Upper lobe of left lung (tissue), 6 donors: ENCODE measurements at regions not wholly inside any gene's neighbourhood (a gene's known extent, or its start where the extent isn't known, plus 50 kb on each side); places are given as distances from the start of the nearest gene placed in this dataset.

Source experiments
- ATAC-seq, 2 donors: fragments of 200-7000 bp; cut with Tn5 transposase; one replicate each; pipeline ENCODE4 v1.9.1; 2022; ENCODE audit warnings: mild to moderate bottlenecking in 2 of 2, moderate library complexity in 2 of 2; ENCODE audit not compliant: low FRiP score in 2 of 2
- DNase-seq, 2 donors: peaks; one replicate each; pipeline ENCODE4 v3.0.0-alpha.2; 2019 to 2020
- H3K27ac ChIP-seq, 4 donors: fragments of 200-600 bp; sonication (generic); one replicate each; pipeline ENCODE4 v1.5.1; 2016 to 2019
- H3K27me3 ChIP-seq, 4 donors: fragments of 200-600 bp; sonication (generic); one replicate each; pipeline ENCODE4 v1.5.1; 2017 to 2019
- H3K36me3 ChIP-seq, 4 donors: fragments of 200-600 bp; sonication (generic); one replicate each; pipeline ENCODE4 v1.5.1; 2016 to 2019
- H3K4me1 ChIP-seq, 4 donors: fragments of 200-600 bp; sonication (generic); one replicate each; pipeline ENCODE4 v1.5.1; 2018 to 2019
- H3K4me3 ChIP-seq, 4 donors: fragments of 200-600 bp; sonication (generic); one replicate each; pipeline ENCODE4 v1.5.1; 2017 to 2019; ENCODE audit warnings: mild to moderate bottlenecking in 2 of 4, moderate library complexity in 1 of 4
- H3K9me3 ChIP-seq, 4 donors: fragments of 200-600 bp; sonication (generic); one replicate each; pipeline ENCODE4 v1.5.1; 2018 to 2019
- EP300 ChIP-seq, 4 donors: sonication (generic); formaldehyde crosslinking; IDR thresholded peaks; one replicate each; pipeline ENCODE4 v1.5.1; 2017; ENCODE audit warnings: antibody characterized with exemption in 4 of 4, control low read depth in 2 of 4
- POLR2A ChIP-seq, 4 donors: fragments of 450-650 bp; IDR thresholded peaks; one replicate each; pipeline ENCODE4 v1.5.1; 2016 to 2017; ENCODE audit warnings: antibody characterized with exemption in 4 of 4, mild to moderate bottlenecking in 2 of 4
- POLR2AphosphoS5 ChIP-seq, 2 donors: sonication (generic); formaldehyde crosslinking; IDR thresholded peaks; one replicate each; pipeline ENCODE4 v1.5.1; 2017; ENCODE audit warnings: antibody characterized with exemption in 2 of 2
- WGBS, 2 donors: methylation state at CpG; one replicate each; pipeline ENCODE4 v1.1.5; 2017 to 2018; 5-methylcytosine and 5-hydroxymethylcytosine counted together
- small RNA-seq, 4 donors: library from RNA; depleted of rRNA; stranded (forward); fragments of <200 nt; gene quantifications; one replicate each; pipeline ENCODE3, GENCODE V24; 2016
- TF ChIP-seq, protein P1 (sequence below), 6 experiments: fragments of 450-650 bp in 4 of 6; fragments of 200-600 bp in 2 of 6; sonication (generic) in 2 of 6; IDR thresholded peaks; one replicate each; pipeline ENCODE4 v1.5.1; 2016 to 2019; ENCODE audit warnings: antibody characterized with exemption in 6 of 6
- donor health status: DM: no; HTN: no; CAD: no; lungs with moderate emphysema.
- donor health status: DM: no; HTN: yes; CAD: no; lungs with severe emphysema.

DNA sequence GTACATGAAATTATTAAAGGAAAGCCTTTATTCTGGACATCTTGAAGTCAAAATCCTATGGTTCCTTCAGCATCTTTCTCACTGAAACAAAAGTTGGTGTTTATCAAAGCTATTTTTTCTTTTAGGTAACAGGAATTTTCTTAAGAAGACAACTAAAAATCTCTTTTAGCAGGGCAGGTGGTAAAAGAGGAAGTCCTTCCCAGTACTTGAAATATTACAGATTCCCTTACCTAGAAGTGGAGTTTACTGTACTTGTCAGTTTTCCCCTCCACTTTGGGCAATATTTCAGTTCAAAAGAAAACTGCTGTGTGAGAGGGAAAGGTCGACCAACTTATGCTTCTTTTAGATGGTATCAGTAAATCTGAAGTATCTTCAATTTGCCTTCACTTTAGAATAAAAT, 64.3 kb upstream of the TDRD3 start:
- Histone ChIP-seq H3K27ac (no peak overlapping the region), H3K9me3 (no peaks in the 10 kb centered on the region), H3K4me3 (no peak overlapping the region), H3K36me3 (no peaks in the 10 kb centered on the region), H3K27me3 (no peaks in the 10 kb centered on the region), H3K4me1 (peaks cover 0 to 8% (median 1%) of the 10 kb centered on the region in 4 donors)
- DNase-seq (no peak), ATAC-seq (no peak)
- TF ChIP-seq EP300 (IDR thresholded peaks at IDR 0.05), result no peak
- WGBS, 2 donors, result 32 to 48% methylated on average over 1 of the region's 1 CpG

DNA sequence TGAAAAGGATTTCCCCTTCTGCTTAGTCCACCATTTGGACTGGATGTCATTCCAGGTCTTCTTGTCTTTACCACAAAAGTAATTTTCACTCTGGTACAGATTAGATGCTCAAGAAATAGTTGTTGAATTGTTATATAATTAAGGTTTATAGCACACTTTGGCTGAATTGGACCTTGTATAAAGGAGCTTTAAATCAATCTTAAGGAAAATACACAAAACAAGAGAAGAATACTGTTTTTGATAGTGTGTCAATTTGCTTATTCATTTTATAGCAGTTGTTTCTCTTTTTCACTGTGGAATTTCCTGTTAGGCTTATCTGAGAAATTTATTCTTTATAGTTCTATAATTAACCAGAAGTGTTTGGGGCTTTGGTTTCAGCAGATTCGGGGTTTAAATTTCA, 62.7 kb upstream of the TDRD3 start:
- WGBS, 2 donors, result 17 to 21% methylated on average over 1 of the region's 1 CpG
- DNase-seq (no peak), ATAC-seq (no peak)
- H3K27ac ChIP-seq, result no peak overlapping the region
- no peaks in the 10 kb centered on the region for H3K4me1 ChIP-seq
- H3K27me3 ChIP-seq, result no peaks in the 10 kb centered on the region
- H3K36me3 ChIP-seq, result no peaks in the 10 kb centered on the region
- TF ChIP-seq, protein P1, sequence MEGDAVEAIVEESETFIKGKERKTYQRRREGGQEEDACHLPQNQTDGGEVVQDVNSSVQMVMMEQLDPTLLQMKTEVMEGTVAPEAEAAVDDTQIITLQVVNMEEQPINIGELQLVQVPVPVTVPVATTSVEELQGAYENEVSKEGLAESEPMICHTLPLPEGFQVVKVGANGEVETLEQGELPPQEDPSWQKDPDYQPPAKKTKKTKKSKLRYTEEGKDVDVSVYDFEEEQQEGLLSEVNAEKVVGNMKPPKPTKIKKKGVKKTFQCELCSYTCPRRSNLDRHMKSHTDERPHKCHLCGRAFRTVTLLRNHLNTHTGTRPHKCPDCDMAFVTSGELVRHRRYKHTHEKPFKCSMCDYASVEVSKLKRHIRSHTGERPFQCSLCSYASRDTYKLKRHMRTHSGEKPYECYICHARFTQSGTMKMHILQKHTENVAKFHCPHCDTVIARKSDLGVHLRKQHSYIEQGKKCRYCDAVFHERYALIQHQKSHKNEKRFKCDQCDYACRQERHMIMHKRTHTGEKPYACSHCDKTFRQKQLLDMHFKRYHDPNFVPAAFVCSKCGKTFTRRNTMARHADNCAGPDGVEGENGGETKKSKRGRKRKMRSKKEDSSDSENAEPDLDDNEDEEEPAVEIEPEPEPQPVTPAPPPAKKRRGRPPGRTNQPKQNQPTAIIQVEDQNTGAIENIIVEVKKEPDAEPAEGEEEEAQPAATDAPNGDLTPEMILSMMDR (IDR thresholded peaks at IDR 0.05), result no peak
- TF ChIP-seq EP300 (IDR thresholded peaks at IDR 0.05) (no peak), POLR2AphosphoS5 (IDR thresholded peaks at IDR 0.05) (no peak), POLR2A (IDR thresholded peaks at IDR 0.05) (no peak)
- H3K4me3 ChIP-seq, result no peak overlapping the region
- no peaks in the 10 kb centered on the region for H3K9me3 ChIP-seq

DNA sequence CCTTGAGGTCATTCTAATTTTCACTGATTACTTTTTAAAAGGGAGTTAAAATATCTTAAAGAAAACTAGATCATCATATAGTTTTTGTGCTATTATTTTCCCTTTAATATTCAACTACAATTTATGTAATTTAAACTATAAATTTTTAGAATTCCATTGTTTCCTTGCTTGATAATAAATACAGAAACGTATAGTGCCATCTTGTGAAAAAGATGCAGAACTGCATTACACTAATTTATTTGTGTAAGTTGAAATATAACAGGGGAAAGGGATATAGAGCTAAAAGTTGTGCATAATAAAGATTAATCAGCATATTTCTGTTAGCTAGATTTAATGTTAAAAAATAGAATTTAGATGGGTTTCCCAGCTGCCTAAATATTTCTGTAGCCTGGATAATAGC, 61.5 kb upstream of the TDRD3 start:
- ATAC-seq (no peak), DNase-seq (no peak)

DNA sequence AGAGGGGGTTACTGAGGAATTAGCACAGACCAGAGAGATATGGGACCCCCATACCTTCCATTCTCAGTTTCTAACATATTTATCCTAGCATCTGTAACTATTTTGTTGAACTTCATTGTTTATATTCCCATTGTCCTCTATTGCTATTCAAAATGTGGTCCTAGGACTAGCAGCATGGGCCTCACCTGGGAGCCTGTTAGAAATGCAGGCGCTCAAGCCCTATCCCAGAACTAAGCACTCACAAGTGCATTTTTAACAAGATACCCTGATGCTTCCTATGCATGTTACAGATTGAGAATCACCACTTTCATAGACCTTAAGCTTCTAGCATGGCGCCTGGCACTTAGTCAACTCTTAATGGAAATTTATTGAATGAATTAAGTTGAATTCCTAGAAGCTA, 58.3 kb upstream of the TDRD3 start:
- Histone ChIP-seq H3K4me3 (no peak overlapping the region), H3K27me3 (no peaks in the 10 kb centered on the region), H3K4me1 (no peaks in the 10 kb centered on the region), H3K27ac (no peak overlapping the region), H3K9me3 (no peaks in the 10 kb centered on the region), H3K36me3 (no peaks in the 10 kb centered on the region)
- ATAC-seq (no peak), DNase-seq (no peak)
- WGBS, 2 donors, result 97 to 100% methylated on average over 2 of the region's 2 CpGs
- no peak for TF ChIP-seq EP300 (IDR thresholded peaks at IDR 0.05)

More for the DNA sequence above, 61.5 kb upstream of the TDRD3 start:
- Histone ChIP-seq H3K27me3 (no peaks in the 10 kb centered on the region), H3K9me3 (no peaks in the 10 kb centered on the region), H3K4me3 (no peak overlapping the region), H3K27ac (no peak overlapping the region), H3K4me1 (no peaks in the 10 kb centered on the region), H3K36me3 (no peaks in the 10 kb centered on the region)
- TF ChIP-seq, protein P1 (IDR thresholded peaks at IDR 0.05), result peak; percentile 15 to 52 (median 38)
- TF ChIP-seq POLR2A (IDR thresholded peaks at IDR 0.05), result no peak
- 0 to 5% methylated on average over 1 of the region's 1 CpG for WGBS, 2 donors

DNA sequence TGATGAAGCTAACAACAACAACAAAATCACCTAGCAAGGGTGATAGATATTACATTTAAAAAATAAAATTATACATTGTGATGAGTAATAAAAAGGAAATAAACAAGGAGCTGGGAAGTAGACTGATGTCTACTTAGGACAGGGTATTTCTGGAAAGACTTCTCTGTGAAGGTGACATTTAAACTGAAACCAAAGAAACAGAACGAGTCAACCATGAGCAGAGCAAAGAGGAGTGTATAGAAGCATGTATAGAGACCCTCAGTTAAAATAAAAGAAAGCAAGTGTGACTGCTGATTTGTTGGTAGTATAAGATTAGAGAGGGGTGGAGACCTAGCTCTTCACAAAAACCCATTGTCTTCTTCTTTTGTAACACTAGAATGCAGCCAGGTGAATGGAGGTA, 53.0 kb upstream of the TDRD3 start:
- no peaks in the 10 kb centered on the region for H3K27me3 ChIP-seq
- H3K27ac ChIP-seq, result no peak overlapping the region
- ATAC-seq, result no peak
- no peaks in the 10 kb centered on the region for H3K4me1 ChIP-seq
- 72 to 91% methylated on average over 1 of the region's 1 CpG for WGBS, 2 donors
- DNase-seq, result no peak
- H3K36me3 ChIP-seq, result no peaks in the 10 kb centered on the region
- no peaks in the 10 kb centered on the region for H3K9me3 ChIP-seq
- H3K4me3 ChIP-seq, result no peak overlapping the region
- TF ChIP-seq, protein P1 (IDR thresholded peaks at IDR 0.05), result no peak
- TF ChIP-seq POLR2A (IDR thresholded peaks at IDR 0.05), result no peak
- no peak for TF ChIP-seq POLR2AphosphoS5 (IDR thresholded peaks at IDR 0.05)
- TF ChIP-seq EP300 (IDR thresholded peaks at IDR 0.05), result no peak

DNA sequence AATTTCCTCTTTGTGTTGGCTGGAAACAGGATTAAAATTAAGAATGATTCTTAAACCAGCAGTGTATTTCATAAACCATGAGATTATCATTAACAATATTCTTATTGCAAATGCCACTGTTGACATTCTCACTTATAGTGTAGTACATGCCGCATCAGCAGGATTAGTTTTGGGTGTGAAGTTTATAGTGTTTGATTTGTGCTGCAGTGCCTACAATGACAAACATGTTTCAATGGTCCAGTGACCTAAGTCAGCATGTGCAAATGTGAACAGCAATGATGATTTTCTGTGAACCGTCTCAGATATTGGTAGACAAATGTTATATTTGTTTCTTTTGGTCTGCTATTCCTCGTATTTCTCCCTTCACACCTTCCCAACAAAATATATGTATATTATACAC, 49.8 kb upstream of the TDRD3 start:
- Histone ChIP-seq H3K9me3 (no peaks in the 10 kb centered on the region), H3K36me3 (no peaks in the 10 kb centered on the region), H3K27ac (no peak overlapping the region), H3K27me3 (no peaks in the 10 kb centered on the region), H3K4me1 (no peaks in the 10 kb centered on the region), H3K4me3 (no peak overlapping the region)
- 71 to 72% methylated on average over 3 of the region's 3 CpGs for WGBS, 2 donors
- ATAC-seq (no peak), DNase-seq (no peak)
- no peak for TF ChIP-seq POLR2AphosphoS5 (IDR thresholded peaks at IDR 0.05)
- TF ChIP-seq, protein P1 (IDR thresholded peaks at IDR 0.05), result no peak
- no peak for TF ChIP-seq POLR2A (IDR thresholded peaks at IDR 0.05)
- no peak for TF ChIP-seq EP300 (IDR thresholded peaks at IDR 0.05)

Small RNAs in the stretch of these regions (small RNA-seq; reads per million reads assigned to genes)
- 0 reads per million in 4 donors for gene AL359920.1
